ENCODE measurements at regions not wholly inside any gene's neighbourhood (a gene's known extent, or its start where the extent isn't known, plus 50 kb on each side); places are given as distances from the start of the nearest gene placed in this dataset.

DNA sequence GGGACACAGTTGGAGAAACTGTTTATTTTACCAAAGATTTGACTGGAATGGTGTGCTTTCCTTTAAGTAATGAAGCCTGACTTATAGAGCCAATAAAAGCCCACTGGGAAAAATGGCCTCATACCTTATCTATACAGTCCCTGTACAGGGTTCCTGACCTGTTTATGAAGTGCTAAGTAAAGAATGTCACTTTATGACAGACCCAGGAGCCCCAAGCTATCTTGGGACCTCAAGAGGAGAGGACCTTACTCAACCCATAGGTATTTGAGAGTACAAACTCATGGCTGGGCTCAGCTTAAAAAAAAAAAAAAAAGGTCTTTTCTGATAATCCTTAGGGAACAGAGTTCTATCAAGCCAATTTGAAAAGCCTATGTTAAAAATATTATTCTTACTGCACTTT, 1389.3 kb downstream of the RAPGEF2 start (continued):
- TF ChIP-seq, protein P1, sequence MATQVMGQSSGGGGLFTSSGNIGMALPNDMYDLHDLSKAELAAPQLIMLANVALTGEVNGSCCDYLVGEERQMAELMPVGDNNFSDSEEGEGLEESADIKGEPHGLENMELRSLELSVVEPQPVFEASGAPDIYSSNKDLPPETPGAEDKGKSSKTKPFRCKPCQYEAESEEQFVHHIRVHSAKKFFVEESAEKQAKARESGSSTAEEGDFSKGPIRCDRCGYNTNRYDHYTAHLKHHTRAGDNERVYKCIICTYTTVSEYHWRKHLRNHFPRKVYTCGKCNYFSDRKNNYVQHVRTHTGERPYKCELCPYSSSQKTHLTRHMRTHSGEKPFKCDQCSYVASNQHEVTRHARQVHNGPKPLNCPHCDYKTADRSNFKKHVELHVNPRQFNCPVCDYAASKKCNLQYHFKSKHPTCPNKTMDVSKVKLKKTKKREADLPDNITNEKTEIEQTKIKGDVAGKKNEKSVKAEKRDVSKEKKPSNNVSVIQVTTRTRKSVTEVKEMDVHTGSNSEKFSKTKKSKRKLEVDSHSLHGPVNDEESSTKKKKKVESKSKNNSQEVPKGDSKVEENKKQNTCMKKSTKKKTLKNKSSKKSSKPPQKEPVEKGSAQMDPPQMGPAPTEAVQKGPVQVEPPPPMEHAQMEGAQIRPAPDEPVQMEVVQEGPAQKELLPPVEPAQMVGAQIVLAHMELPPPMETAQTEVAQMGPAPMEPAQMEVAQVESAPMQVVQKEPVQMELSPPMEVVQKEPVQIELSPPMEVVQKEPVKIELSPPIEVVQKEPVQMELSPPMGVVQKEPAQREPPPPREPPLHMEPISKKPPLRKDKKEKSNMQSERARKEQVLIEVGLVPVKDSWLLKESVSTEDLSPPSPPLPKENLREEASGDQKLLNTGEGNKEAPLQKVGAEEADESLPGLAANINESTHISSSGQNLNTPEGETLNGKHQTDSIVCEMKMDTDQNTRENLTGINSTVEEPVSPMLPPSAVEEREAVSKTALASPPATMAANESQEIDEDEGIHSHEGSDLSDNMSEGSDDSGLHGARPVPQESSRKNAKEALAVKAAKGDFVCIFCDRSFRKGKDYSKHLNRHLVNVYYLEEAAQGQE (IDR thresholded peaks at IDR 0.05; ENCODE audit: low read depth) = no peak
- no peak for TF ChIP-seq ZNF274 (IDR thresholded peaks at IDR 0.05; ENCODE audit: low read depth, low read length)
- no peak for TF ChIP-seq SP1 (IDR thresholded peaks at IDR 0.05; ENCODE audit: low read depth)
- no peak for TF ChIP-seq SIN3A (IDR thresholded peaks at IDR 0.05; ENCODE audit: low read depth)
- TF ChIP-seq, protein P2, sequence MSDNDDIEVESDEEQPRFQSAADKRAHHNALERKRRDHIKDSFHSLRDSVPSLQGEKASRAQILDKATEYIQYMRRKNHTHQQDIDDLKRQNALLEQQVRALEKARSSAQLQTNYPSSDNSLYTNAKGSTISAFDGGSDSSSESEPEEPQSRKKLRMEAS (IDR thresholded peaks at IDR 0.05) = no peak
- no peak for TF ChIP-seq CEBPB (IDR thresholded peaks at IDR 0.05; ENCODE audit: low read depth)
- no peak for TF ChIP-seq POLR2A (IDR thresholded peaks at IDR 0.05; ENCODE audit: borderline replicate concordance, extremely low read depth, insufficient read depth, insufficient read length)
- no peak for TF ChIP-seq ELF1 (IDR thresholded peaks at IDR 0.05; ENCODE audit: borderline replicate concordance, low read depth)

DNA sequence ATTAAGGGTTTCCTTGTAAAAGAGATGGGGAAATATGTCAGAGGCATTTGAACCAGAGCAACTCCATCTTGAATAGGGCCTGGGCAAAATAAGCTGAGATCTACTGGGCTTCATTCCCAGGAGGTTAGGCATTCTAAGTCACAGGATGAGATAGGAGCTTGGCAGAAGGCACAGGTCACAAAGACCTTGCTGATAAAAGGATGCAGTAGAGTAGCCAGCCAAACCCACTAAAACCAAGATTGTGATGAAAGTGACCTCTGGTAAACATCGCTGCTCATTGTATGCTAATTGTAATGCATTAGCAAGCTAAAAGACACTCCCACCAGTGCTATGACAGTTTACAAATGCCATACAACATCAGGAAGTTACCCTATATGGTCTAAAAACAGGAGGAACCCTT, 1390.3 kb downstream of the RAPGEF2 start:
- ChIA-PET CTCF (no interaction called here), POLR2A (no interaction called here), RAD21 (ENCODE audit: low non-redundant PET in 1 of 2, low total read pairs in 2 of 2, uncharacterized antibody in 2 of 2, unreplicated experiment in 2 of 2) (no interaction called here)
- Histone ChIP-seq H3K27ac (ENCODE audit: low read depth, low read length) (no peak overlapping the region), H3K9me3 (ENCODE audit: control insufficient read depth in 1 of 2, insufficient read depth in 1 of 2, low read depth in 1 of 2, low read length in 2 of 2) (no peaks in the 10 kb centered on the region), H3K4me2 (ENCODE audit: low read length) (no peak overlapping the region), H3K9me2 (ENCODE audit: insufficient read depth) (no peaks in the 10 kb centered on the region), H3K27me3 (ENCODE audit: insufficient read depth, low read length) (no peaks in the 10 kb centered on the region), H4K20me1 (ENCODE audit: insufficient read depth) (no peaks in the 10 kb centered on the region), H3K4me3 (replicated peaks in 1 of 2; ENCODE audit: low read depth in 1 of 2, low read length in 2 of 2) (no peak overlapping the region), H3K9ac (ENCODE audit: low read length) (no peak overlapping the region), H2AFZ (ENCODE audit: low read depth, low read length, poor library complexity, severe bottlenecking) (no peak overlapping the region), H3K36me3 (ENCODE audit: control insufficient read depth in 1 of 2, insufficient read depth in 2 of 2, low read length in 2 of 2) (no peaks in the 10 kb centered on the region), H3K79me2 (ENCODE audit: insufficient read depth, low read length) (no peaks in the 10 kb centered on the region), H3K4me1 (ENCODE audit: control insufficient read depth in 1 of 2, insufficient read depth in 2 of 2, low read length in 2 of 2) (no peaks in the 10 kb centered on the region)
- ATAC-seq (no peak), DNase-seq (ENCODE audit: low read depth, low spot score) (no peak)
- no TSS peak for BruUV-seq (replicated peaks)
- intact Hi-C loops (cut with micrococcal nuclease) = no loop called here
- TF ChIP-seq RAD21 (IDR thresholded peaks at IDR 0.05; ENCODE audit: low read depth) (no peak), ELF1 (IDR thresholded peaks at IDR 0.05; ENCODE audit: borderline replicate concordance, low read depth) (no peak), ZFX (IDR thresholded peaks at IDR 0.05) (no peak), JUND (IDR thresholded peaks at IDR 0.05) (no peak), SIN3A (IDR thresholded peaks at IDR 0.05; ENCODE audit: low read depth) (no peak), POLR2A (IDR thresholded peaks at IDR 0.05; ENCODE audit: borderline replicate concordance, extremely low read depth, insufficient read depth, insufficient read length) (no peak), POLR2AphosphoS5 (IDR thresholded peaks at IDR 0.05; ENCODE audit: low read depth, low read length) (no peak), TCF7L2 (IDR thresholded peaks at IDR 0.05; ENCODE audit: borderline replicate concordance, extremely low read depth, insufficient read depth, insufficient read length) (no peak)
- TF ChIP-seq, protein P3, sequence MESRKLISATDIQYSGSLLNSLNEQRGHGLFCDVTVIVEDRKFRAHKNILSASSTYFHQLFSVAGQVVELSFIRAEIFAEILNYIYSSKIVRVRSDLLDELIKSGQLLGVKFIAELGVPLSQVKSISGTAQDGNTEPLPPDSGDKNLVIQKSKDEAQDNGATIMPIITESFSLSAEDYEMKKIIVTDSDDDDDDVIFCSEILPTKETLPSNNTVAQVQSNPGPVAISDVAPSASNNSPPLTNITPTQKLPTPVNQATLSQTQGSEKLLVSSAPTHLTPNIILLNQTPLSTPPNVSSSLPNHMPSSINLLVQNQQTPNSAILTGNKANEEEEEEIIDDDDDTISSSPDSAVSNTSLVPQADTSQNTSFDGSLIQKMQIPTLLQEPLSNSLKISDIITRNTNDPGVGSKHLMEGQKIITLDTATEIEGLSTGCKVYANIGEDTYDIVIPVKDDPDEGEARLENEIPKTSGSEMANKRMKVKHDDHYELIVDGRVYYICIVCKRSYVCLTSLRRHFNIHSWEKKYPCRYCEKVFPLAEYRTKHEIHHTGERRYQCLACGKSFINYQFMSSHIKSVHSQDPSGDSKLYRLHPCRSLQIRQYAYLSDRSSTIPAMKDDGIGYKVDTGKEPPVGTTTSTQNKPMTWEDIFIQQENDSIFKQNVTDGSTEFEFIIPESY (IDR thresholded peaks at IDR 0.05; ENCODE audit: extremely low read depth, insufficient replicate concordance, low read length) = no peak
- TF ChIP-seq, protein P1 (IDR thresholded peaks at IDR 0.05; ENCODE audit: low read depth) = no peak
- TF ChIP-seq, protein P4, sequence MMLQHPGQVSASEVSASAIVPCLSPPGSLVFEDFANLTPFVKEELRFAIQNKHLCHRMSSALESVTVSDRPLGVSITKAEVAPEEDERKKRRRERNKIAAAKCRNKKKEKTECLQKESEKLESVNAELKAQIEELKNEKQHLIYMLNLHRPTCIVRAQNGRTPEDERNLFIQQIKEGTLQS (IDR thresholded peaks at IDR 0.05) = no peak

Data from HCT116 (cell line).